ENCODE measurements at regions not wholly inside any gene's neighbourhood (a gene's known extent, or its start where the extent isn't known, plus 50 kb on each side); places are given as distances from the start of the nearest gene placed in this dataset.

DNA sequence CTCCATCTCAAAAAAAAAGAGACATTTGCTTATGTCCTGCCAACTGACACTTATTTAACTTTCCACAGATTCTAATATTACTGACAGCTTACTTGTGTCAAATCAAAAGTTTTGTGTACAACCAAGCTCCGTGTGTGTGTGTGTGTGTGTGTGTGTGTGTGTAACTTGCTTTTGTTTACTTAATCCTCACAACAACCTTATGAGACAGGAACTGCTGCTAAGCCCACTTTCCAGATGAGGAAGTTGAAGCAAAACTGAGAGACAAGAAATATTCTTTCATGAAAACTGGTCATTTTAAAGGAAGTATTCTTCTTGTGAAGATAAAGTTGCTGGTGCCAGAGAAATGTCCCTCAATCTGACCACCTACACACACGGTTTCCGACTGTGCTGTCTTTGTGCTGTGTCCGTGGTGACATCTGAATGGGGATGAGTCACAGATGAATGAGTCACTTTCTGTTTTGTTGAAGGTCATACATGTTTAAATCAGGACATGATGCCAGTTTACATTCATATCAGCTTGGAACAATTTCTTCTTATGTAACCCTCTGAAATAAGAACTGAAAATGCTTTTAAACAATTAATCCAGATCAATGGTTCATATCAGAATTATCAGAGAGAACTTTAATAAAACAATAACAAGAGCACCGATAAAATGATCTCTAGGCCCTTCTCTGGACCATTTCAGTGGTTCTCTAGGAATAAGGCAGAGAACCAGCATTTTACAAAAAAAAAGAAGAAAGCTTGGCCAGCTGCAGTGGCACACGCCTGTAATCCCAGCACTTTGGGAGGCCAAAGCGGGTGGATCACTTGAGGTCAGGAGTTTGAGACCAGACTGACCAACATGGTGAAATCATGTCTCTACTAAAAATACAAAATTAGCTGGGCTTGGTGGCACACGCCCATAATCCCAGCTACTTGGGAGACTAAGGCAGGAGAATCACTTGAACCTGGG, 95.5 kb downstream of the THNSL2 start:
- Histone ChIP-seq H3K36me3 (ENCODE audit: control insufficient read depth, insufficient read depth, low read length) (no peaks in the 10 kb centered on the region), H3K27me3 (ENCODE audit: control insufficient read depth, insufficient read depth, low read length) (no peaks in the 10 kb centered on the region), H3K9ac (no peak overlapping the region), H3K27ac (no peak overlapping the region), H3K79me2 (no peaks in the 10 kb centered on the region), H2AFZ (no peak overlapping the region), H3K4me1 (no peaks in the 10 kb centered on the region), H3K4me2 (ENCODE audit: low read length) (no peak overlapping the region), H3K4me3 (ENCODE audit: low read depth, low read length) (no peak overlapping the region), H3K9me3 (ENCODE audit: control insufficient read depth, low read length) (no peaks in the 10 kb centered on the region)
- TF ChIP-seq CTCF (IDR thresholded peaks at IDR 0.05) = no peak

GRCh38 chr2:88263861-88264260, 93.7 kb downstream of the THNSL2 start:
- no peaks in the 10 kb centered on the region for H3K4me1 ChIP-seq
- no peak overlapping the region for H3K9ac ChIP-seq
- H3K27me3 ChIP-seq (ENCODE audit: control insufficient read depth, insufficient read depth, low read length) = no peaks in the 10 kb centered on the region
- H2AFZ ChIP-seq = no peak overlapping the region
- no peak overlapping the region for H3K27ac ChIP-seq
- H3K79me2 ChIP-seq = no peaks in the 10 kb centered on the region
- TF ChIP-seq CTCF (IDR thresholded peaks at IDR 0.05) = no peak
- H3K4me3 ChIP-seq (ENCODE audit: low read depth, low read length) = no peak overlapping the region
- H3K4me2 ChIP-seq (ENCODE audit: low read length) = no peak overlapping the region
- no peaks in the 10 kb centered on the region for H3K9me3 ChIP-seq (ENCODE audit: control insufficient read depth, low read length)
- H3K36me3 ChIP-seq (ENCODE audit: control insufficient read depth, insufficient read depth, low read length) = no peaks in the 10 kb centered on the region

DNA sequence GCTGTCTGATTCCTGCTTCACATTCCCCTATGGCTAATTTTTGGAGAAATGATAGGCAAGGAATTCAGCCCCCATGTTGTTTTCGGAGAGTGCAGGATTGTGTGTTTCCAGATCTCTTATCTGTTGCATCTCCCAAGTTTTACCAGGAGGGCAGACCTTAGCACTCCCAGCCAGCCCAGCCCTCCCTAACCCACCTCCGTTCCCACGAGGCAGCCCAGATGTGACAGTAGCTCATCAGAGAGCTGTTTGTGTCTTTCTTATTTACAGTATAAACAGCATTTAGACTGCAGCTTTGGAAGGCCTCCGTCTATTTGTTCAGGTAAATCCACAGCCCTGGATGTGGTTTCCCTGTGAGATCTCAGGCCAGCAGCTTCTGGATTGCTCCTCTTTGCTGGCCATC, 91.6 kb downstream of the THNSL2 start:
- Histone ChIP-seq H3K27me3 (ENCODE audit: control insufficient read depth, insufficient read depth, low read length) (no peaks in the 10 kb centered on the region), H3K9me3 (ENCODE audit: control insufficient read depth, low read length) (no peaks in the 10 kb centered on the region), H3K36me3 (ENCODE audit: control insufficient read depth, insufficient read depth, low read length) (no peaks in the 10 kb centered on the region), H3K79me2 (no peaks in the 10 kb centered on the region), H3K9ac (no peak overlapping the region), H3K27ac (no peak overlapping the region), H3K4me3 (ENCODE audit: low read depth, low read length) (no peak overlapping the region), H2AFZ (no peak overlapping the region), H3K4me1 (no peaks in the 10 kb centered on the region), H3K4me2 (ENCODE audit: low read length) (no peak overlapping the region)
- TF ChIP-seq CTCF (IDR thresholded peaks at IDR 0.05) = no peak

- H3K9ac ChIP-seq = no peak overlapping the region
- no peaks in the 10 kb centered on the region for H3K4me1 ChIP-seq
- no peak for TF ChIP-seq CTCF (IDR thresholded peaks at IDR 0.05)
- no peak overlapping the region for H3K4me2 ChIP-seq (ENCODE audit: low read length)
- no peak overlapping the region for H3K4me3 ChIP-seq (ENCODE audit: low read depth, low read length)
- H3K9me3 ChIP-seq (ENCODE audit: control insufficient read depth, low read length) = no peaks in the 10 kb centered on the region
- H3K27me3 ChIP-seq (ENCODE audit: control insufficient read depth, insufficient read depth, low read length) = no peaks in the 10 kb centered on the region
- no peaks in the 10 kb centered on the region for H3K79me2 ChIP-seq
- no peak overlapping the region for H3K27ac ChIP-seq
- no peak overlapping the region for H2AFZ ChIP-seq
- H3K36me3 ChIP-seq (ENCODE audit: control insufficient read depth, insufficient read depth, low read length) = no peaks in the 10 kb centered on the region
These were observed 88.1 kb downstream of the THNSL2 start for GRCh38 chr2:88258208-88258607.
